ENCODE measurements at regions not wholly inside any gene's neighbourhood (a gene's known extent, or its start where the extent isn't known, plus 50 kb on each side); places are given as distances from the start of the nearest gene placed in this dataset.
"Not testable (repeated sequence)": the region's sequence is repeated elsewhere in the genome, so short reads cannot be mapped to it uniquely, and the experiment has no call there.

DNA sequence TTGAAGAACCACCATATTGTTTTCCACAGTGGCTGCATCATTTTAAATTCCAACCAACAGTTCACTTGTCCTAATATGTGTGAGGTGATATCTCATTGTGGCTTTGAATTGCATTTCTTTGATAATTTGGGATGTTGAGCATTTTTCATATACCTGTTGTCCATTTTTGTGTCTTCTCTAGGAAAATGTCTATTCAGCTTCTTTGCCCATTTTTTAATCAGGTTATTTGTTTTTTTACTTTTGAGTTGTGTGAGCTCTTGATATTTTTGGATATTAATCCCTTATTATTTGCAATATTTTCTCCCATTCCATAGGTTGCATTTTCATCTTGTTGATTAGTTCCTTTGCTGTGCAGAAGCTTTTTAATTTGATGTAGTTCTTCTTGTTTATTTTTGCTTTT lies 95.1 kb upstream of the CCDC71L start:
- ATAC-seq (replicated peaks in 6 of 8) = no peak
- in situ Hi-C loops (cut with MboI; ENCODE audit: low pct_unique_long_range_greater_than_20kb in 2 of 9, low sequenced_read_pairs in 9 of 9, unreplicated experiment in 9 of 9) = no loop called here
- Histone ChIP-seq H3K4me1 (replicated peaks in 1 of 2) (no peaks in the 10 kb centered on the region), H3K27ac (no peak overlapping the region), H3K4me3 (no peak overlapping the region)

- in situ Hi-C loops (cut with MboI; ENCODE audit: low pct_unique_long_range_greater_than_20kb in 2 of 9, low sequenced_read_pairs in 9 of 9, unreplicated experiment in 9 of 9) = no loop called here
- no peak for ATAC-seq (replicated peaks in 6 of 8)
- Histone ChIP-seq H3K4me3 (no peak overlapping the region), H3K4me1 (replicated peaks in 1 of 2) (no peaks in the 10 kb centered on the region), H3K27ac (no peak overlapping the region)
- 79 to 100% (median 92%) methylated on average over 1 to 11 of the region's 11 CpGs for WGBS, 10 experiments
These were observed 95.9 kb upstream of the CCDC71L start for GRCh38 chr7:106756884-106757283.

DNA sequence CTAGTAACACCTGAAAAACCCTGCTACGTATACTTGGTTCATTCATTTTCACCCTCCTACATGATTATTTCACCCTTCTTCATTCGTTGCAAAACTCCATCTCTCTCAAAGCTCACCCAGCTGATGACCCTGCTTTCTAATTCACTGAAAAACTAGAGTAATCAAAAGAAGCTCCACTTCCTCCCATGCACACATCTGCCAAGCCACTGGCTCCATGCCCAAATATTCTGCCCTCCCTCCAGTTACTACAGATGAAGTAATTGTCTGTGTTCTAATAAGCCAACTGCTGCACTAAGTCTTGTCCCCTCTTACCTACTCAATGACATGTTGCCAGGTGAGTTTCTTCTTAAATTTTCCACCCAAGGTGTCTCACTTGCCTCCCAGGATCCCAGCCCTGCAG lies 96.9 kb upstream of the CCDC71L start:
- Histone ChIP-seq H3K4me1 (replicated peaks in 1 of 2) (no peaks in the 10 kb centered on the region), H3K4me3 (no peak overlapping the region), H3K27ac (no peak overlapping the region)
- ATAC-seq (replicated peaks in 6 of 8) = peak in 1 of 8 experiments; percentile 35
- in situ Hi-C loops (cut with MboI; ENCODE audit: low pct_unique_long_range_greater_than_20kb in 2 of 9, low sequenced_read_pairs in 9 of 9, unreplicated experiment in 9 of 9) = no loop called here
- 17 to 80% (median 68%) methylated on average over 1 to 2 of the region's 2 CpGs; no CpG with 5 or more reads in 2 of the 10 experiments for WGBS, 10 experiments

GRCh38 chr7:106762845-106763244 lies 101.9 kb upstream of the CCDC71L start:
- H3K4me3 ChIP-seq; H3K4me1 ChIP-seq (replicated peaks in 1 of 2); in situ Hi-C loops (cut with MboI; ENCODE audit: low pct_unique_long_range_greater_than_20kb in 2 of 9, low sequenced_read_pairs in 9 of 9, unreplicated experiment in 9 of 9); ATAC-seq (replicated peaks in 6 of 8); H3K27ac ChIP-seq: not testable (repeated sequence)
- WGBS, 10 experiments = 80 to 100% methylated on average over 1 of the region's 2 CpGs; no CpG with 5 or more reads in 8 of the 10 experiments

- Histone ChIP-seq H3K4me3 (no peak overlapping the region), H3K27ac (no peak overlapping the region), H3K4me1 (replicated peaks in 1 of 2) (no peaks in the 10 kb centered on the region)
- in situ Hi-C loops (cut with MboI; ENCODE audit: low pct_unique_long_range_greater_than_20kb in 2 of 9, low sequenced_read_pairs in 9 of 9, unreplicated experiment in 9 of 9) = no loop called here
- WGBS, 10 experiments = 17 to 100% (median 81%) methylated on average over 1 to 2 of the region's 2 CpGs; no CpG with 5 or more reads in 4 of the 10 experiments
- ATAC-seq (replicated peaks in 6 of 8) = no peak
These were observed 101.4 kb upstream of the PIK3CG start for GRCh38 chr7:106763717-106764116.

DNA sequence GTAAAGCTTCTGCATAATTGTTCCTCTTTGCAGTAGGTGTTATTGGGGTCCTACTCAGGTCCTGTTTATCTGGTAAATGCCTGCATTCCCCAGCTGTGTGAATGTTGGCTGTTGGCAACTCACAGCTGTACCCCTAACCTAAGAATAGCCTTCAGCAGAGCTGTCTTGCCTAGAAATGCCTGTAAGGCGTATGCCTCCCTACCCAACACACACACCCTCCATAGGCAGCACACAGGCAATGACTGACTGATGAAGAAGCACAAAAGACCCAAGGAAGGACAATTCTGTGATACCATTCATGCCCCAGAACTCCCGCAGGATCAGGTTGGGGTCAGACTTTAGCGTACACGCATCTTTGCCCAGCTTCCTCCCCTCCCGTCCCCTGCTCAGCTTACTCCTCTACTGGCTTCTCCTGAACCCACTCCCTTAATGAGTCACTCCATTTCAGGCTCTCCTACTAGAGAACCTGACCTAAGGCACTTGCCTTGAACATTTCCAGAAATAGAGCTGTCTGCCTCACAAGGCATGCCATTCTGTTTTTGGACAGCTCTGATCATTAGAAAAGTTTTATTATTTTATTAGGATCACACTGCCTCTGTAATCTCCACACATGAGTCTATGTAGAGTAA lies 99.2 kb upstream of the PIK3CG start:
- ATAC-seq (replicated peaks in 6 of 8) = peak in 2 of 8 experiments; percentile 63 to 64
- Histone ChIP-seq H3K4me3 (no peak overlapping the region), H3K4me1 (replicated peaks in 1 of 2) (no peaks in the 10 kb centered on the region), H3K27ac (no peak overlapping the region)
- 80 to 100% (median 90%) methylated on average over 1 to 5 of the region's 5 CpGs; no CpG with 5 or more reads in 5 of the 10 experiments for WGBS, 10 experiments
- in situ Hi-C loops (cut with MboI; ENCODE audit: low pct_unique_long_range_greater_than_20kb in 2 of 9, low sequenced_read_pairs in 9 of 9, unreplicated experiment in 9 of 9) = no loop called here

- in situ Hi-C loops (cut with MboI; ENCODE audit: low pct_unique_long_range_greater_than_20kb in 2 of 9, low sequenced_read_pairs in 9 of 9, unreplicated experiment in 9 of 9) = no loop called here
- Histone ChIP-seq H3K27ac (no peak overlapping the region), H3K4me3 (no peak overlapping the region), H3K4me1 (replicated peaks in 1 of 2) (no peaks in the 10 kb centered on the region)
- WGBS, 10 experiments = 29 to 100% (median 76%) methylated on average over 1 to 2 of the region's 2 CpGs; no CpG with 5 or more reads in 1 of the 10 experiments
- ATAC-seq (replicated peaks in 6 of 8) = no peak
These were observed 98.5 kb upstream of the PIK3CG start for GRCh38 chr7:106766551-106766950.

GRCh38 chr7:106767078-106767477 lies 98.0 kb upstream of the PIK3CG start:
- in situ Hi-C loops (cut with MboI; ENCODE audit: low pct_unique_long_range_greater_than_20kb in 2 of 9, low sequenced_read_pairs in 9 of 9, unreplicated experiment in 9 of 9) = no loop called here

DNA sequence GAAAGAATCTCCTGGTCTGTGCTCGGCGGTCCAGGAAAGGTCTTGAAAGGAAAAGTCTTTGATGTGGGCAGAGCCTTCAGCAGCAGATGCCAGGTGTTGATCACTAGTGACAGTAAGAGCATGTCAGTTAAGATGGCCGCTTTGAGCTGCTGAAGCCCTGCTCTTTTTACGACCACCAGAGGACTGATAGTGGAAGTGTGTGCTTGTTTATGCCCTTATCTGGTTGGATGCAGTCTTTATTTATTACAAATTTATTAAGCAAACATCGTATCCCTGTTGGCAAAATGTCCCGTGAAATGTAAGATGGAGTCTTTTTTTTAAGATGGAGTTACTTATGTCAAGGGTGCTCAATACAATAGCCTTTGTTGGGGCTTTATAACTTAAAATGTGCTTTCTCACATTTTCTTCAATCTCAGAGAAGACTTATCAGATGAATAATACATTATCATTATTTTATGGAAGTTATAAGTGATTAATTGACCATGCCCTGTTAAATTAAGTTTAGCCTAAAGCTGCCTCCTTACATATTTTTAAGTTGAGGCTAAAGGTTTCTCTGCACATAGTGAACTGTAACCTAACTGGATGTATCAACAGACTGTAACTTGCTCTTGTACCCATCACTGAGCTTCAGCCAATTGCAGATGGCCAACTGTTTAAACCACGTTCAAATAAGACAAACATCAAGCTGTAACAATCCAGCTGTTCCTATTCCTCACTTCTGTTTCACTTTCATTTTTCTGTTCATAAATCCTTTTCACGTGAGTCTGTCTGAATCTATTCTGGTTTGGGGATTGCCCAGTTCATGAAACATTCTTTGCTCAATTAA lies 97.4 kb upstream of the PIK3CG start:
- peak in 2 of 8 experiments; percentile 17 to 36 for ATAC-seq (replicated peaks in 6 of 8)
- Histone ChIP-seq H3K27ac (no peak overlapping the region), H3K4me1 (replicated peaks in 1 of 2) (no peaks in the 10 kb centered on the region), H3K4me3 (no peak overlapping the region)
- in situ Hi-C loops (cut with MboI; ENCODE audit: low pct_unique_long_range_greater_than_20kb in 2 of 9, low sequenced_read_pairs in 9 of 9, unreplicated experiment in 9 of 9) = no loop called here
- WGBS, 10 experiments = 26 to 98% (median 82%) methylated on average over 2 to 8 of the region's 8 CpGs

More at GRCh38 chr7:106767078-106767477, 98.0 kb upstream of the PIK3CG start:
- Histone ChIP-seq H3K27ac (no peak overlapping the region), H3K4me1 (replicated peaks in 1 of 2) (no peaks in the 10 kb centered on the region), H3K4me3 (no peak overlapping the region)
- WGBS, 10 experiments = 44 to 100% (median 89%) methylated on average over 1 to 3 of the region's 3 CpGs; no CpG with 5 or more reads in 1 of the 10 experiments
- no peak for ATAC-seq (replicated peaks in 6 of 8)

DNA sequence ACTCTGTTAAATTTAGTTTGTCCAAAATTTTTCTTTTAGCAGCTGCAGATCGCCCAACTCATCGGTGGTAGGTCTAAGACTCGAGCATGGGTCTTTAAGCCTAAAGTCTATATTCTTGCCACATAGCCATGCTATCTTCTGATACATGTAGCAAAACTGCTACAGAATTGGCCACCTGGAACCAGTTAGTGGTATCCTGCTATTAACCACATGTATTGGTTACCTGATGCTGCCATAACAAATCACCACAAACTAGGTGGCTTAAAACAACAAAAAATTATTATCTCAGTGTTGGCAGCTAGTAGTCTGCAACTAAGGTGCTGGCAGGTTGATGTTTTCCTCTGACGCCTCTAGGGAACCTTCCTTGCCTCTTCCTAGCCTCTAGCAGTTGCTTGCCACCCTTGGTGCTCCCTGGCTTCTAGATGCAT lies 96.7 kb upstream of the PIK3CG start:
- no peak overlapping the region for H3K27ac ChIP-seq
- H3K4me3 ChIP-seq = no peak overlapping the region
- no peak for ATAC-seq (replicated peaks in 6 of 8)
- no peaks in the 10 kb centered on the region for H3K4me1 ChIP-seq (replicated peaks in 1 of 2)
- in situ Hi-C loops (cut with MboI; ENCODE audit: low pct_unique_long_range_greater_than_20kb in 2 of 9, low sequenced_read_pairs in 9 of 9, unreplicated experiment in 9 of 9) = no loop called here
- 54 to 96% (median 90%) methylated on average over 2 to 4 of the region's 4 CpGs for WGBS, 10 experiments

- H3K27ac ChIP-seq = no peak overlapping the region
- in situ Hi-C loops (cut with MboI; ENCODE audit: low pct_unique_long_range_greater_than_20kb in 2 of 9, low sequenced_read_pairs in 9 of 9, unreplicated experiment in 9 of 9) = no loop called here
- peak in 2 of 8 experiments; percentile 54 to 56 for ATAC-seq (replicated peaks in 6 of 8)
These were observed 94.9 kb upstream of the PIK3CG start for GRCh38 chr7:106770191-106770590.

GRCh38 chr7:106772655-106773108 lies 92.4 kb upstream of the PIK3CG start:
- no peaks in the 10 kb centered on the region for H3K4me1 ChIP-seq (replicated peaks in 1 of 2)
- WGBS, 10 experiments = 0 to 97% (median 58%) methylated on average over 1 to 3 of the region's 3 CpGs; no CpG with 5 or more reads in 1 of the 10 experiments
- in situ Hi-C loops (cut with MboI; ENCODE audit: low pct_unique_long_range_greater_than_20kb in 2 of 9, low sequenced_read_pairs in 9 of 9, unreplicated experiment in 9 of 9) = no loop called here
- H3K4me3 ChIP-seq = no peak overlapping the region
- ATAC-seq (replicated peaks in 6 of 8) = no peak
- no peak overlapping the region for H3K27ac ChIP-seq

More at GRCh38 chr7:106770191-106770590, 94.9 kb upstream of the PIK3CG start:
- no peak overlapping the region for H3K4me3 ChIP-seq
- 0 to 100% (median 81%) methylated on average over 1 to 2 of the region's 2 CpGs; no CpG with 5 or more reads in 1 of the 10 experiments for WGBS, 10 experiments
- H3K4me1 ChIP-seq (replicated peaks in 1 of 2) = no peaks in the 10 kb centered on the region

DNA sequence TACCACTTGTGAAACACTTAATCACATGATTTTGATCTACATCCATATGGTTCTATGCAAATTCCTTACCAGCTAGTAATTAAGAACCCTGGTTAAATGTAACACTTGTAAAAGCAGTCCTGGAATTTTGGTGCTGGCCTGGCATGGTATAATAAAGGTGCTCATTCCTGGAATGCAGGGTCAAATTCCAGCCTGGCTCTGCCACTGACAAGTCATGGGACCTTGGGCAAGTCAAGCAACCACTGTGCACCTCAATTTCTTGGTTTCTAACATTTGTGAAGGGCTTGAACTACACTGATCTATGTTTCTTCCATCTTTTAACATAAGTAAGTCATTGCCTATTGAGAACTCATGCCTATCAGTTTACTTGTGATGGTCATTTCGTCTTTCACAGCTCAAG lies 91.9 kb upstream of the PIK3CG start:
- Histone ChIP-seq H3K27ac (no peak overlapping the region), H3K4me1 (replicated peaks in 1 of 2) (no peaks in the 10 kb centered on the region), H3K4me3 (no peak overlapping the region)
- 30 to 100% (median 75%) methylated on average over 1 of the region's 1 CpG; no CpG with 5 or more reads in 2 of the 10 experiments for WGBS, 10 experiments
- in situ Hi-C loops (cut with MboI; ENCODE audit: low pct_unique_long_range_greater_than_20kb in 2 of 9, low sequenced_read_pairs in 9 of 9, unreplicated experiment in 9 of 9) = no loop called here
- no peak for ATAC-seq (replicated peaks in 6 of 8)
